K562 (cell line): ENCODE measurements at regions not wholly inside any gene's neighbourhood (a gene's known extent, or its start where the extent isn't known, plus 50 kb on each side); places are given as distances from the start of the nearest gene placed in this dataset.

ENCODE experiments used
- ARNT ChIP-seq, 2 experiments: fragments of 450-650 bp; IDR thresholded peaks; 2 replicates each; pipeline ENCODE4 v1.6.1; 2016; ENCODE audit warnings: mild to moderate bottlenecking in 1 of 2
- BCLAF1 ChIP-seq, 2 experiments: fragments of 450-650 bp in 1 of 2; IDR thresholded peaks; 2 replicates each; pipeline ENCODE4 v1.6.1; 2011 to 2017; ENCODE audit warnings: low read depth in 2 of 2, antibody characterized with exemption in 1 of 2, borderline replicate concordance in 1 of 2, low read length in 1 of 2, mild to moderate bottlenecking in 1 of 2, mixed read lengths in 1 of 2; ENCODE audit not compliant: control insufficient read depth in 1 of 2
- CBX1 ChIP-seq: sonication (generic); IDR thresholded peaks from 2 replicates; pipeline ENCODE4 v1.6.1; 2016; ENCODE audit warnings: antibody characterized with exemption, low read depth, mild to moderate bottlenecking
- ELK3 ChIP-seq: fragments of 450-650 bp; formaldehyde crosslinking; IDR thresholded peaks from 2 replicates; pipeline ENCODE4 v1.4.0; 2020; ENCODE audit warnings: mild to moderate bottlenecking
- ETV6 ChIP-seq, 3 experiments: fragments of 150-350 bp in 1 of 3; sonication (generic) in 1 of 3; formaldehyde crosslinking in 1 of 3; IDR thresholded peaks; 2 replicates each; pipeline versions ENCODE4 v1.6.1 to v1.8.0; 2014 to 2022; ENCODE audit warnings: borderline replicate concordance in 2 of 3, low read depth in 2 of 3, antibody characterized with exemption in 1 of 3, low read length in 1 of 3, mild to moderate bottlenecking in 1 of 3, missing genetic modification reagents in 1 of 3
- GABPA ChIP-seq: fragments of 200-800 bp; sonication (Bioruptor generic); conservative IDR thresholded peaks from 2 replicates; pipeline ENCODE4 v1.6.1; 2016; ENCODE audit warnings: low read depth, missing genetic modification characterization, missing compliant biosample characterization
- POLR3G ChIP-seq: IDR thresholded peaks from 2 replicates; pipeline ENCODE4 v1.6.1; 2011; ENCODE audit not compliant: insufficient read length, insufficient replicate concordance; ENCODE audit errors: extremely low read depth
- PRDM10 ChIP-seq: fragments of 450-650 bp; IDR thresholded peaks from 2 replicates; pipeline ENCODE4 v1.6.1; 2018; ENCODE audit not compliant: partially characterized antibody
- PRMT5 ChIP-seq: sonication (generic); formaldehyde crosslinking; IDR thresholded peaks from 2 replicates; pipeline ENCODE4 v1.5.0; 2020; ENCODE audit warnings: missing genetic modification reagents
- SMARCB1 ChIP-seq: IDR thresholded peaks from 2 replicates; pipeline ENCODE4 v1.6.1; 2011; ENCODE audit warnings: improper control_type of control experiment, low read depth; ENCODE audit not compliant: insufficient read length
- SNRNP70 ChIP-seq: fragments of 200-400 bp; formaldehyde crosslinking; optimal IDR thresholded peaks from 2 replicates; pipeline ENCODE3; 2017; ENCODE audit warnings: low read depth, low read length
- TFE3 ChIP-seq: fragments of 450-650 bp; formaldehyde crosslinking; IDR thresholded peaks from 2 replicates; pipeline ENCODE4 v1.4.0; 2020; ENCODE audit warnings: mild to moderate bottlenecking, mixed read lengths
- ZBTB8A ChIP-seq: fragments of 450-650 bp; IDR thresholded peaks from 2 replicates; pipeline ENCODE4 v1.6.1; 2018; ENCODE audit warnings: mild to moderate bottlenecking, moderate library complexity; ENCODE audit not compliant: partially characterized antibody
- ZNF280B ChIP-seq: fragments of 250-450 bp; sonication (Bioruptor Pico); IDR thresholded peaks from 2 replicates; pipeline ENCODE4 v1.5.1; 2021; ENCODE audit warnings: mild to moderate bottlenecking
- ZNF551 ChIP-seq: fragments of 250-450 bp; sonication (Bioruptor Pico); IDR thresholded peaks from 2 replicates; pipeline ENCODE4 v1.5.0; 2021; ENCODE audit warnings: mild to moderate bottlenecking, moderate library complexity

GRCh38 chr7:159198016-159198724, 53.5 kb upstream of the VIPR2 start (continued):
- TF ChIP-seq ZBTB8A (no peak), ELK3 (no peak), ARNT (IDR thresholded peaks at IDR 0.05) (no peak), TFE3 (CRISPR knock-in tag) (no peak), SMARCB1 (peak; percentile 2), PRDM10 (no peak), CBX1 (no peak), SNRNP70 (no peak), GABPA (tag) (no peak), ZNF280B (CRISPR knock-in tag) (no peak), PRMT5 (CRISPR knock-in tag) (no peak), BCLAF1 (IDR thresholded peaks at IDR 0.05; ENCODE audit: borderline replicate concordance in 1 of 2, control insufficient read depth in 1 of 2, low read depth in 2 of 2, low read length in 1 of 2) (no peak), ETV6 (IDR thresholded peaks at IDR 0.05; ENCODE audit: borderline replicate concordance in 1 of 2, low read depth in 2 of 2, low read length in 1 of 2) (no peak), ETV6 (CRISPR knock-in tag; IDR thresholded peaks at IDR 0.05; ENCODE audit: borderline replicate concordance) (no peak), ZNF551 (CRISPR knock-in tag) (no peak), POLR3G (no peak)
